H9 (cell line): ENCODE measurements at regions not wholly inside any gene's neighbourhood (a gene's known extent, or its start where the extent isn't known, plus 50 kb on each side); places are given as distances from the start of the nearest gene placed in this dataset.

Source experiments
- DNase-seq: peaks from one replicate; pipeline ENCODE4 v3.0.0-alpha.2; 2017
- H2AFZ ChIP-seq: one replicate; pipeline ENCODE4 v1.6.1; 2013; ENCODE audit warnings: mild to moderate bottlenecking, low read length, control low read depth, moderate library complexity
- H2AK5ac ChIP-seq: 2 replicates; pipeline ENCODE4 v1.6.1; 2013; ENCODE audit warnings: low read length, control low read depth, mixed read lengths; ENCODE audit not compliant: insufficient read length
- H2BK120ac ChIP-seq: one replicate; pipeline ENCODE4 v1.6.1; 2013; ENCODE audit warnings: low read depth, mild to moderate bottlenecking, low read length, control low read depth, inconsistent platforms; ENCODE audit not compliant: poor library complexity, severe bottlenecking
- H2BK12ac ChIP-seq: 2 replicates; pipeline ENCODE4 v1.6.1; 2013; ENCODE audit warnings: low read length, control low read depth, mixed read lengths, low read depth; ENCODE audit not compliant: insufficient read length
- H2BK15ac ChIP-seq: 2 replicates; pipeline ENCODE4 v1.6.1; 2013; ENCODE audit warnings: low read depth, low read length, control low read depth
- H2BK20ac ChIP-seq: one replicate; pipeline ENCODE4 v1.6.1; 2013; ENCODE audit warnings: low read depth, mild to moderate bottlenecking, low read length, control low read depth, inconsistent platforms; ENCODE audit not compliant: poor library complexity, severe bottlenecking
- H2BK5ac ChIP-seq: 2 replicates; pipeline ENCODE4 v1.6.1; 2013; ENCODE audit warnings: low read length, control low read depth, mixed read lengths; ENCODE audit not compliant: insufficient read length
- H3K14ac ChIP-seq: 2 replicates; pipeline ENCODE4 v1.6.1; 2013; ENCODE audit warnings: low read length, control low read depth; ENCODE audit not compliant: insufficient read depth
- H3K18ac ChIP-seq: 2 replicates; pipeline ENCODE4 v1.6.1; 2013; ENCODE audit warnings: low read depth, mild to moderate bottlenecking, mixed read lengths, low read length, control low read depth; ENCODE audit not compliant: insufficient read length
- H3K23ac ChIP-seq: 2 replicates; pipeline ENCODE4 v1.6.1; 2013; ENCODE audit warnings: low read length, control low read depth, mixed read lengths, low read depth; ENCODE audit not compliant: insufficient read length
- H3K23me2 ChIP-seq: 2 replicates; pipeline ENCODE4 v1.6.1; 2013; ENCODE audit warnings: low read depth, mild to moderate bottlenecking, mixed read lengths, low read length, control low read depth; ENCODE audit not compliant: insufficient read length, poor library complexity, severe bottlenecking
- H3K27ac ChIP-seq: 2 replicates; pipeline ENCODE4 v1.5.1; 2013; ENCODE audit warnings: low read length, control low read depth, mixed read lengths, low read depth; ENCODE audit not compliant: insufficient read length
- H3K27me3 ChIP-seq: 2 replicates; pipeline ENCODE4 v1.6.1; 2013; ENCODE audit warnings: low read length, control low read depth, inconsistent platforms; ENCODE audit not compliant: insufficient read depth
- H3K4ac ChIP-seq: 2 replicates; pipeline ENCODE4 v1.6.1; 2013; ENCODE audit warnings: low read depth, mild to moderate bottlenecking, control low read depth, inconsistent platforms, low read length, moderate library complexity
- H3K4me1 ChIP-seq: 2 replicates; pipeline ENCODE4 v1.6.1; 2013; ENCODE audit warnings: low read length, control low read depth, inconsistent platforms; ENCODE audit not compliant: insufficient read depth
- H3K4me2 ChIP-seq: 2 replicates; pipeline ENCODE4 v1.6.1; 2013; ENCODE audit warnings: low read length, control low read depth, mixed read lengths; ENCODE audit not compliant: insufficient read length, insufficient read depth
- H3K56ac ChIP-seq: 2 replicates; pipeline ENCODE4 v1.6.1; 2013; ENCODE audit warnings: low read depth, mild to moderate bottlenecking, mixed read lengths, low read length, control low read depth; ENCODE audit not compliant: insufficient read length
- H3K79me1 ChIP-seq: 2 replicates; pipeline ENCODE4 v1.6.1; 2013; ENCODE audit warnings: low read depth, mild to moderate bottlenecking, moderate library complexity, low read length, control low read depth, inconsistent platforms; ENCODE audit not compliant: insufficient read depth, poor library complexity, severe bottlenecking
- H3K79me2 ChIP-seq: 2 replicates; pipeline ENCODE4 v1.6.1; 2013; ENCODE audit warnings: low read length, control low read depth, inconsistent platforms; ENCODE audit not compliant: insufficient read depth
- H3K9ac ChIP-seq: 2 replicates; pipeline ENCODE4 v1.6.1; 2013; ENCODE audit warnings: low read length, control low read depth, mixed read lengths; ENCODE audit not compliant: insufficient read length; ENCODE audit errors: extremely low read depth
- H3K9me3 ChIP-seq: one replicate; pipeline ENCODE4 v1.6.1; 2013; ENCODE audit warnings: low read depth, low read length, inconsistent platforms; ENCODE audit not compliant: control insufficient read depth
- H3T11ph ChIP-seq: one replicate; pipeline ENCODE4 v1.6.1; 2013; ENCODE audit warnings: mild to moderate bottlenecking, low read length, control low read depth, inconsistent platforms
- H4K20me1 ChIP-seq: one replicate; pipeline ENCODE4 v1.6.1; 2013; ENCODE audit not compliant: control insufficient read depth, insufficient read length, insufficient read depth
- H4K5ac ChIP-seq: 2 replicates; pipeline ENCODE4 v1.6.1; 2013; ENCODE audit warnings: low read depth, mild to moderate bottlenecking, mixed read lengths, low read length, control low read depth; ENCODE audit not compliant: insufficient read length
- H4K8ac ChIP-seq: replicated peaks from 2 replicates; pipeline ENCODE4 v1.6.1; 2013; ENCODE audit warnings: low read length, control low read depth, mixed read lengths, low read depth; ENCODE audit not compliant: insufficient read length
- H4K91ac ChIP-seq: 2 replicates; pipeline ENCODE4 v1.6.1; 2013; ENCODE audit warnings: low read depth, mild to moderate bottlenecking, moderate library complexity, mixed read lengths, low read length, control low read depth; ENCODE audit not compliant: insufficient read length
- H3K27ac Mint-ChIP-seq, 3 experiments: 2 replicates in 2 of 3; 3 replicates in 1 of 3; pipeline ENCODE4 v1.8.0; 2020 to 2021; ENCODE audit warnings: mixed read lengths in 3 of 3, mild to moderate bottlenecking in 1 of 3, moderate library complexity in 1 of 3
- H3K27me3 Mint-ChIP-seq: 2 replicates; pipeline ENCODE4 v1.8.0; 2021; ENCODE audit warnings: low read depth, mild to moderate bottlenecking, moderate library complexity, mixed read lengths
- H3K36me3 Mint-ChIP-seq, 3 experiments: 2 replicates in 2 of 3; 3 replicates in 1 of 3; pipeline ENCODE4 v1.8.0; 2020 to 2021; ENCODE audit warnings: low read depth in 3 of 3, mixed read lengths in 3 of 3; ENCODE audit not compliant: insufficient read depth in 1 of 3
- H3K4me1 Mint-ChIP-seq, 2 experiments: 2 replicates each; pipeline ENCODE4 v1.8.0; 2020; ENCODE audit warnings: mixed read lengths in 2 of 2
- H3K4me3 Mint-ChIP-seq, 2 experiments: 2 replicates in 1 of 2; 3 replicates in 1 of 2; pipeline ENCODE4 v1.8.0; 2020 to 2021; ENCODE audit warnings: mild to moderate bottlenecking in 2 of 2, mixed read lengths in 2 of 2, moderate library complexity in 1 of 2
- H3K9me3 Mint-ChIP-seq, 2 experiments: 2 replicates in 1 of 2; 3 replicates in 1 of 2; pipeline ENCODE4 v1.8.0; 2020; ENCODE audit warnings: mild to moderate bottlenecking in 2 of 2, mixed read lengths in 2 of 2, moderate library complexity in 1 of 2
- WGBS: extraction: QIAGEN DNeasy Blood & Tissue Kit; methylation state at CpG from one replicate; pipeline ENCODE4 v1.1.7; 2013; ENCODE audit warnings: missing lambda C conversion rate, low lambda C conversion rate, mixed read lengths; ENCODE audit not compliant: insufficient read length; ENCODE audit errors: extremely low coverage; 5-methylcytosine and 5-hydroxymethylcytosine counted together
- TF ChIP-seq, protein P1 (sequence below): fragments of 200-600 bp; sonication (generic); conservative IDR thresholded peaks from 3 replicates; pipeline ENCODE4 v1.8.0; 2021; ENCODE audit warnings: antibody characterized with exemption, mild to moderate bottlenecking

DNA sequence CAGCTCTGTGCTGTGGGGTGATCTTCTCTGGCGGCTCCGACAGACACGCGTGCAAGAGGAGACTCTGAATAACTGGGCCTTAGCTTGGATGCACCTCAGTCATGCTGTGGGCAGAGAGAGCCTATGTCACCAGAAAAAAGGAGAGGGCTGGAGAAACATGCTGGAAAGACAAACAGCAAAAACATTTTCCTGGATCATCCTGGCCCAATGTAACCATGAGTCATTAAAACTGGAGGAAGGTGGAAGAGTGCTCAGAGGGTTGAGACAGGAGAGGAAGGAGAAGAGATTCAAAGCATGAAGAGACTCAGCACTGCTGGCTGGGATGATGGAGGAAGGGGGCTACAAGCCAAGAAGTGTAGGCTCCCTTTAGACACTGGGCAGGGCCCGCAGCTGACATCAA is 292.0 kb downstream of the CDH26 start:
- H3K4me3 Mint-ChIP-seq, result no peak overlapping the region
- no peak overlapping the region for H2BK15ac ChIP-seq

More for the DNA sequence above, 292.0 kb downstream of the CDH26 start:
- no peak for DNase-seq
- Histone ChIP-seq H2BK120ac (no peak overlapping the region), H3K27me3 (no peaks in the 10 kb centered on the region; the same call in 1 of the 2 replicates), H3K79me2 (no peaks in the 10 kb centered on the region), H3T11ph (no peak overlapping the region), H4K5ac (no peak overlapping the region), H2AK5ac (no peak overlapping the region), H2BK5ac (no peak overlapping the region), H2AFZ (no peak overlapping the region), H3K27ac (no peak overlapping the region), H3K23me2 (no peaks in the 10 kb centered on the region), H3K79me1 (no peaks in the 10 kb centered on the region), H4K20me1 (no peaks in the 10 kb centered on the region), H3K56ac (no peak overlapping the region), H3K14ac (no peak overlapping the region), H3K4ac (no peak overlapping the region), H3K23ac (no peak overlapping the region), H3K4me2 (no peak overlapping the region), H3K4me1 (no peaks in the 10 kb centered on the region; the same call in 1 of the 2 replicates), H2BK20ac (no peak overlapping the region), H3K18ac (no peak overlapping the region), H4K8ac (no peak overlapping the region), H2BK12ac (no peak overlapping the region), H3K9me3 (no peaks in the 10 kb centered on the region), H3K9ac (no peak overlapping the region), H4K91ac (no peak overlapping the region)
- TF ChIP-seq, protein P1, sequence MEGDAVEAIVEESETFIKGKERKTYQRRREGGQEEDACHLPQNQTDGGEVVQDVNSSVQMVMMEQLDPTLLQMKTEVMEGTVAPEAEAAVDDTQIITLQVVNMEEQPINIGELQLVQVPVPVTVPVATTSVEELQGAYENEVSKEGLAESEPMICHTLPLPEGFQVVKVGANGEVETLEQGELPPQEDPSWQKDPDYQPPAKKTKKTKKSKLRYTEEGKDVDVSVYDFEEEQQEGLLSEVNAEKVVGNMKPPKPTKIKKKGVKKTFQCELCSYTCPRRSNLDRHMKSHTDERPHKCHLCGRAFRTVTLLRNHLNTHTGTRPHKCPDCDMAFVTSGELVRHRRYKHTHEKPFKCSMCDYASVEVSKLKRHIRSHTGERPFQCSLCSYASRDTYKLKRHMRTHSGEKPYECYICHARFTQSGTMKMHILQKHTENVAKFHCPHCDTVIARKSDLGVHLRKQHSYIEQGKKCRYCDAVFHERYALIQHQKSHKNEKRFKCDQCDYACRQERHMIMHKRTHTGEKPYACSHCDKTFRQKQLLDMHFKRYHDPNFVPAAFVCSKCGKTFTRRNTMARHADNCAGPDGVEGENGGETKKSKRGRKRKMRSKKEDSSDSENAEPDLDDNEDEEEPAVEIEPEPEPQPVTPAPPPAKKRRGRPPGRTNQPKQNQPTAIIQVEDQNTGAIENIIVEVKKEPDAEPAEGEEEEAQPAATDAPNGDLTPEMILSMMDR, result no peak
- WGBS, result no CpG with 5 or more reads among the region's 5 CpGs
- H3K9me3 Mint-ChIP-seq, result peaks cover 0 to 2% of the 10 kb centered on the region in 2 experiments; a peak in 3 of 5 replicates
- H3K27ac Mint-ChIP-seq, result no peak overlapping the region
- peaks cover 17% of the 10 kb centered on the region for H3K27me3 Mint-ChIP-seq
- peaks cover 5 to 8% of the 10 kb centered on the region in 2 experiments for H3K4me1 Mint-ChIP-seq
- H3K36me3 Mint-ChIP-seq, result no peaks in the 10 kb centered on the region; a peak in 2 of 7 replicates
